Panc1 (cell line): ENCODE measurements at regions not wholly inside any gene's neighbourhood (a gene's known extent, or its start where the extent isn't known, plus 50 kb on each side); places are given as distances from the start of the nearest gene placed in this dataset.

Experiments
- ATAC-seq: fragments of 200-7000 bp; cut with Tn5 transposase; 2 replicates; pipeline ENCODE4 v1.9.1; 2020; ENCODE audit warnings: mild to moderate bottlenecking, moderate library complexity
- BruUV-seq: library from RNA; stranded (reverse); fragments of 400-500 nt; replicated peaks from 2 replicates; lab custom pipeline; 2021; lab: Mats Ljungman, UMichigan
- CTCF ChIA-PET: fragments of 300-600 bp; sonication (Branson Sonifier 250); formaldehyde crosslinking; loops from one replicate; lab custom pipeline; 2022; ENCODE audit warnings: antibody characterized with exemption; lab: Charles Lee
- POLR2A ChIA-PET: fragments of 300-600 bp; sonication (Branson Sonifier 250); formaldehyde crosslinking; loops from one replicate; lab custom pipeline; 2022; ENCODE audit warnings: antibody characterized with exemption; lab: Charles Lee
- DNase-seq: peaks from one replicate; pipeline ENCODE4 v3.0.0-alpha.2; 2010; ENCODE audit warnings: low read depth, low spot score
- H3K27ac ChIP-seq: 2 replicates; pipeline ENCODE4 v1.5.1; 2011; ENCODE audit warnings: mild to moderate bottlenecking, low read length, inconsistent platforms
- H3K27me3 ChIP-seq: fragments of 200-500 bp; sonication (Bioruptor generic); 2 replicates; pipeline ENCODE4 v1.6.0; 2014; ENCODE audit warnings: low read length, inconsistent platforms; ENCODE audit not compliant: control insufficient read depth, insufficient read depth
- H3K36me3 ChIP-seq: fragments of 200-500 bp; sonication (Bioruptor generic); 2 replicates; pipeline ENCODE4 v1.5.1; 2014; ENCODE audit warnings: inconsistent platforms, mild to moderate bottlenecking, low read length, moderate library complexity; ENCODE audit not compliant: control insufficient read depth, insufficient read depth
- H3K4me1 ChIP-seq: 2 replicates; pipeline ENCODE4 v1.5.1; 2011; ENCODE audit warnings: inconsistent platforms, mild to moderate bottlenecking, low read length, moderate library complexity; ENCODE audit not compliant: control insufficient read depth, insufficient read depth
- H3K4me3 ChIP-seq, 2 experiments: 2 replicates each; pipeline ENCODE4 v1.5.1; 2011 to 2012; ENCODE audit warnings: low read depth in 2 of 2, low read length in 2 of 2, mild to moderate bottlenecking in 2 of 2, inconsistent platforms in 1 of 2, moderate library complexity in 1 of 2
- H3K9me3 ChIP-seq: fragments of 200-500 bp; sonication (Bioruptor generic); 2 replicates; pipeline ENCODE4 v1.5.1; 2014; ENCODE audit warnings: low read depth, mild to moderate bottlenecking, inconsistent platforms, low read length, moderate library complexity; ENCODE audit not compliant: control insufficient read depth, insufficient read depth
- CTCF ChIP-seq: fragments of 450-650 bp; IDR thresholded peaks from 2 replicates; pipeline ENCODE4 v1.5.1; 2017; ENCODE audit warnings: mild to moderate bottlenecking
- POLR2AphosphoS5 ChIP-seq: IDR thresholded peaks from 2 replicates; pipeline ENCODE4 v1.6.1; 2012; ENCODE audit warnings: mild to moderate bottlenecking, low read depth, low read length, moderate library complexity
- SIN3A ChIP-seq: IDR thresholded peaks from 2 replicates; pipeline ENCODE4 v1.6.1; 2012; ENCODE audit warnings: low read depth, mild to moderate bottlenecking, low read length, moderate library complexity, borderline replicate concordance; ENCODE audit not compliant: insufficient read depth
- TCF7L2 ChIP-seq: IDR thresholded peaks from 2 replicates; pipeline ENCODE4 v1.6.1; 2011; ENCODE audit warnings: mild to moderate bottlenecking, low read depth, low read length, inconsistent platforms
- in situ Hi-C: cut with HindIII; loops from 2 replicates; pipeline ENCODE4 v1.10.0; 2016; ENCODE audit warnings: low sequenced_read_pairs, low pct_unique_long_range_greater_than_20kb
- intact Hi-C: fragments of 100-400 bp; cut with micrococcal nuclease; formaldehyde crosslinking; loops from one replicate; pipeline ENCODE4 v1.10.0; 2022; ENCODE audit not compliant: unreplicated experiment
- TF ChIP-seq, protein P1 (sequence below), 2 experiments: IDR thresholded peaks; 2 replicates each; pipeline ENCODE4 v1.6.1; 2011 to 2012; ENCODE audit warnings: low read depth in 2 of 2, control low read depth in 1 of 2, low read length in 1 of 2, mild to moderate bottlenecking in 1 of 2, moderate library complexity in 1 of 2; ENCODE audit not compliant: insufficient read depth in 1 of 2

DNA sequence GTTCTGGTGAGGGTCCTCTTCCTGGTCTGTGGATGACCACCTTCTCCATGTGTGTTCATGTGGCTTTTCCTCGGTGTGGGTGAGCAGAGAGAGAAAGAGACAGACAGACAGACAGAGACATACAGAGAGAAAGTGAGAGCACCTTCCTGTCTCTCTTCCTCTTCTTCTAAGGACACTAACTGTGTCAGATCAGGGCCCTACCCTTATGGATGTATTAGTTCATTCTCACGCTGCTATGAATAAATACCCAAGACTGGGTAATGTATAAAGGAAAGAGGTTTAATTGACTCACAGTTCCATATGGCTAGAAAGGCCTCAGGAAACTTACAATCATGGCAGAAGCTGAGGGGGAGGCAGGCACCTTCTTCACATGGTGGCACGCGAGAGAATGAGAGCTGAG lies 131.5 kb upstream of the ZNF648 start:
- ATAC-seq (no peak), DNase-seq (no peak)
- TF ChIP-seq POLR2AphosphoS5 (no peak), TCF7L2 (no peak), CTCF (no peak), SIN3A (no peak)
- TF ChIP-seq, protein P1, sequence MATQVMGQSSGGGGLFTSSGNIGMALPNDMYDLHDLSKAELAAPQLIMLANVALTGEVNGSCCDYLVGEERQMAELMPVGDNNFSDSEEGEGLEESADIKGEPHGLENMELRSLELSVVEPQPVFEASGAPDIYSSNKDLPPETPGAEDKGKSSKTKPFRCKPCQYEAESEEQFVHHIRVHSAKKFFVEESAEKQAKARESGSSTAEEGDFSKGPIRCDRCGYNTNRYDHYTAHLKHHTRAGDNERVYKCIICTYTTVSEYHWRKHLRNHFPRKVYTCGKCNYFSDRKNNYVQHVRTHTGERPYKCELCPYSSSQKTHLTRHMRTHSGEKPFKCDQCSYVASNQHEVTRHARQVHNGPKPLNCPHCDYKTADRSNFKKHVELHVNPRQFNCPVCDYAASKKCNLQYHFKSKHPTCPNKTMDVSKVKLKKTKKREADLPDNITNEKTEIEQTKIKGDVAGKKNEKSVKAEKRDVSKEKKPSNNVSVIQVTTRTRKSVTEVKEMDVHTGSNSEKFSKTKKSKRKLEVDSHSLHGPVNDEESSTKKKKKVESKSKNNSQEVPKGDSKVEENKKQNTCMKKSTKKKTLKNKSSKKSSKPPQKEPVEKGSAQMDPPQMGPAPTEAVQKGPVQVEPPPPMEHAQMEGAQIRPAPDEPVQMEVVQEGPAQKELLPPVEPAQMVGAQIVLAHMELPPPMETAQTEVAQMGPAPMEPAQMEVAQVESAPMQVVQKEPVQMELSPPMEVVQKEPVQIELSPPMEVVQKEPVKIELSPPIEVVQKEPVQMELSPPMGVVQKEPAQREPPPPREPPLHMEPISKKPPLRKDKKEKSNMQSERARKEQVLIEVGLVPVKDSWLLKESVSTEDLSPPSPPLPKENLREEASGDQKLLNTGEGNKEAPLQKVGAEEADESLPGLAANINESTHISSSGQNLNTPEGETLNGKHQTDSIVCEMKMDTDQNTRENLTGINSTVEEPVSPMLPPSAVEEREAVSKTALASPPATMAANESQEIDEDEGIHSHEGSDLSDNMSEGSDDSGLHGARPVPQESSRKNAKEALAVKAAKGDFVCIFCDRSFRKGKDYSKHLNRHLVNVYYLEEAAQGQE (IDR thresholded peaks at IDR 0.05; ENCODE audit: insufficient read depth in 1 of 2, low read depth in 2 of 2, low read length in 1 of 2): no peak
- ChIA-PET CTCF (no interaction called here), POLR2A (no interaction called here)
- Histone ChIP-seq H3K36me3 (no peaks in the 10 kb centered on the region), H3K9me3 (no peaks in the 10 kb centered on the region), H3K4me1 (no peaks in the 10 kb centered on the region), H3K27ac (no peak overlapping the region), H3K4me3 (no peak overlapping the region), H3K27me3 (no peaks in the 10 kb centered on the region)
- in situ Hi-C loops (no loop called here), intact Hi-C loops (no loop called here)
- no TSS peak for BruUV-seq

DNA sequence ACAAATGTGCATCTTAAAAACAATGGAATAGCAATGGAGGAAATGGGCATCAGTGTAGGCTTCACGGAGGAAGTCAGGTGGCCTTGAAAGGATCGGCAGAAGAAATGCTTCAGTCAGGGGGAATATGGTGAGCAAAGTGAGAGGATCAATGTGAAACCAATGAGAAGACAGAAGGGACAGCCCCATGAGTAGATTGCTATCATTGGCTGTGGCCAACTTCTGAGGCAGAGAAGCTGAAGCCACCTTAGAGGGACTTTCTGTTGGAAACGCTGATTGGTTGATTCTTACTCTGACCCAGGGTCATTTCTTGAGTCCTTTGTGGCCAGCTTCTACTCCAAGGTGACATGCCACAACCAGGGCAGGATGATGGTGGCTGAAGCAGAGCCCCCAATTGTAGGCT lies 130.7 kb upstream of the ZNF648 start:
- ATAC-seq: no peak

More for the DNA sequence above, 130.7 kb upstream of the ZNF648 start:
- Histone ChIP-seq H3K4me1 (no peaks in the 10 kb centered on the region), H3K27ac (no peak overlapping the region), H3K9me3 (no peaks in the 10 kb centered on the region), H3K27me3 (no peaks in the 10 kb centered on the region), H3K4me3 (no peak overlapping the region), H3K36me3 (no peaks in the 10 kb centered on the region)
- intact Hi-C loops: no loop called here
- DNase-seq: no peak
- CTCF ChIA-PET: no interaction called here
- TF ChIP-seq POLR2AphosphoS5 (no peak), SIN3A (no peak), TCF7L2 (no peak), CTCF (no peak)
- TF ChIP-seq, protein P1 (IDR thresholded peaks at IDR 0.05; ENCODE audit: insufficient read depth in 1 of 2, low read depth in 2 of 2, low read length in 1 of 2): no peak
- in situ Hi-C loops: no loop called here
- BruUV-seq: no TSS peak
- POLR2A ChIA-PET: no interaction called here
